SW 1271 (cell line): ENCODE measurements at regions not wholly inside any gene's neighbourhood (a gene's known extent, or its start where the extent isn't known, plus 50 kb on each side); places are given as distances from the start of the nearest gene placed in this dataset.
"Not testable (repeated sequence)": the region's sequence is repeated elsewhere in the genome, so short reads cannot be mapped to it uniquely, and the experiment has no call there.

Source experiments
- DNase-seq, 2 experiments: peaks; one replicate each; lab custom pipeline; 2025; lab: John Stamatoyannopoulos, UW

GRCh38 chr13:30520571-30520970 lies 54.8 kb upstream of the HMGB1 start:
- DNase-seq: no peak

- DNase-seq: no peak
Measured at GRCh38 chr13:30523211-30523610, 57.5 kb upstream of the HMGB1 start.

GRCh38 chr13:30523817-30524216 lies 58.1 kb upstream of the HMGB1 start:
- DNase-seq: not testable (repeated sequence)

- not testable (repeated sequence) for DNase-seq
Measured at GRCh38 chr13:30525212-30525611, 59.5 kb upstream of the HMGB1 start.

- DNase-seq: no peak
Measured at GRCh38 chr13:30526612-30527495, 61.1 kb upstream of the HMGB1 start.

GRCh38 chr13:30529085-30529834 lies 63.5 kb upstream of the HMGB1 start:
- DNase-seq: no peak

GRCh38 chr13:30535046-30535445 lies 69.3 kb upstream of the HMGB1 start:
- no peak for DNase-seq

- DNase-seq: no peak
Measured at GRCh38 chr13:30545320-30545719, 72.4 kb upstream of the USPL1 start.

- DNase-seq: not testable (repeated sequence)
Measured at GRCh38 chr13:30548046-30548445, 69.7 kb upstream of the USPL1 start.

GRCh38 chr13:30551189-30551588 lies 66.5 kb upstream of the USPL1 start:
- peak in 1 of 2 experiments; percentile 35 for DNase-seq

GRCh38 chr13:30552567-30552966 lies 65.2 kb upstream of the USPL1 start:
- DNase-seq: no peak

- no peak for DNase-seq
Measured at GRCh38 chr13:30559274-30559673, 58.4 kb upstream of the USPL1 start.

- no peak for DNase-seq
Measured at GRCh38 chr13:30560212-30560611, 57.5 kb upstream of the USPL1 start.

- DNase-seq: no peak
Measured at GRCh38 chr13:30561511-30561910, 56.2 kb upstream of the USPL1 start.

GRCh38 chr13:30564489-30564888 lies 53.2 kb upstream of the USPL1 start:
- no peak for DNase-seq

GRCh38 chr13:30565658-30566057 lies 52.1 kb upstream of the USPL1 start:
- DNase-seq: no peak

GRCh38 chr13:30567072-30567471 lies 50.6 kb upstream of the USPL1 start:
- no peak for DNase-seq
